Stimulated activated CD4-positive, alpha-beta T cell treated with anti-CD3 and anti-CD28 coated beads, TNF-alpha, amount 100 ng/mL, for 48 hours (primary cell): ENCODE measurements at regions not wholly inside any gene's neighbourhood (a gene's known extent, or its start where the extent isn't known, plus 50 kb on each side); places are given as distances from the start of the nearest gene placed in this dataset.

ENCODE experiments used
- DNase-seq, 3 donors: peaks; one replicate each; pipeline ENCODE4 v3.0.0-alpha.2; 2020; ENCODE audit warnings: low read depth in 3 of 3

- DNase-seq = no peak
These were observed 258.9 kb upstream of the TLE4 start for GRCh38 chr9:79312686-79313421.

DNA sequence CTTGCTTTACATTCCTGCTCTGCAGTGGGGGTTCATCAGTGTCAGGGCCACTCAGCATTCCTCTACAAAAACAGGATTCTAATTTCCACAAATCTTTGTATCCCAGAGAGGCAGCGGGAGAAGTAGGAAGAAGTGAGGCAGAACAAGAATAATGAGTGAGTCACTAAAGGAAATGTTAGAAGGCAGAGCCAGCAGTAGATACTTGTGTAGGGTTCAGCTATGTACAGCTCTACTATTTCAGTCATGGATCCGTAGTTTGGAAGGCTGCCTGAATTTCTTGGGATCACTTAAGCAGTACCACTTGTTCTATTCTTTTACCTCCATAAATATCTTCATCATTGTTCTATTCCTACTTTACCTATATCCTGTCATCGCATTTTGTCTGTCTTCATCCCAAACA, 246.3 kb upstream of the TLE4 start:
- DNase-seq = no peak

DNA sequence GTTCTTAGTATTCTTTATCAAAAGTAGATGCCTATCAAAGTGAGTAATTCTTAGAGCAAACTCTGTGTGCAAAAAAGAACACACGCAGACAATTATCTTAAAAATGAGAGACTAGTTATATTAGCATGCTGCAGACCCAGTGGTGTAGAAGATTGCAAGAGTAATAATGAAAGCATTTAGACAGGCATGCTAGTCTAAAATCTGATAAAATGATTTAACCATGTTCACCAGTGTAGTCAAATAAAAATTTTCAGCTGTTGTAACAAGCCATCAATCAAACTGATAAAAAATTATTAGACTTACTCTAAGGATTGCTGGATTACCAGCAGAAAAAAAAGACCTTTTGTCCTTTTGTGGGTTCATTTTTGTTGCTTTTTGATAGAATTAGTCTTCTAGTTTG, 241.9 kb upstream of the TLE4 start:
- DNase-seq = no peak

GRCh38 chr9:79334001-79334400, 237.8 kb upstream of the TLE4 start:
- DNase-seq = no peak

DNA sequence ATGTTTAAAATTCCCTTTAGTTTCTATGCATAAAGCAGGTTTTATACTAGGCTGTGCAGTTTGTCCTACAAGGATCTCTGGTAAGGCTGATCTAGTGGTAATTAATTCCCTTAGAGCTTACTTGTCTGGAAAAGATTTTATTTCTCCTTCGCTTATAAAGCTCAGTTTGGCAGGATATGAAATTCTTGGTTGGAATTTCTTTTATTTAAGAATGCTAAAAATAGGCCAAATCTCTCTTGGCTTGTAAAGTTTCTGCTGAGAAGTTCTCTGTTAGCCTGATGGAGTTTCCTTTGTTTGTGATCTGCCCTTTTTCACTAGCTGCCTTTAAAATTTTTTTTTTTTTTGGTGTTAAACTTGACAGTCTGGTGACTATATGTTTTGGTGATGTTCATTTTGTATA, 237.1 kb upstream of the TLE4 start:
- no peak for DNase-seq

GRCh38 chr9:79335987-79336386, 235.8 kb upstream of the TLE4 start:
- no peak for DNase-seq

GRCh38 chr9:79341561-79341960, 230.2 kb upstream of the TLE4 start:
- no peak for DNase-seq

DNA sequence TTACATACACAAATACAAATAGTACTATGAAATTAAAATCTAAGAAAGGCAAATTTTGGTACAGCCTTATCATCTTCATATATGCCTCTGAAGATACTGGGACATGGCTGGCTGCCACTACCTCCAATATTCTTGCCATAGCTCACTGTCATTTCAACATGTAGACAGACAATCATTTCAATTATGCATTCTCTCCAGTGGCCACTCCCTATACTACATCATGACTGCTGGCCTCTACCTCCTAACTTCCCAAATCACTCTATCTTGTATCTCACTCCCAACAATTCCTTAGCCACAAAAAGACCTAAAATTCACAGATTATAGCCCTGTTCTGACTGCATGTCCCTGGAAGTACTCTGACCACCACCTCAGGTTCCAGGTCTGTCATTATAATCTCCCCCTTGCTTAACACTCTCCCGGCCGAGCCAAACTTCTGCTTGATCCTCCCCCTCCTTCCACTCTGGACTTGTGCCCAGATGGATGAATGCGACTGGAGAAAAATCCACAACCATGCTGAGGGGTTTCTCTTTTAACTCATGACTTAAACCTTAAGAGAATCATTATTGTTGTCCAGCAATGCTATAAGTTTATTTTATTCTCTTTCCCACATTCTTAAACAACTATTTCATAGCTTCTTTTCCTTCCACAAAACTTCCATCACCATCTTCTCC, 225.3 kb upstream of the TLE4 start:
- DNase-seq = no peak

DNA sequence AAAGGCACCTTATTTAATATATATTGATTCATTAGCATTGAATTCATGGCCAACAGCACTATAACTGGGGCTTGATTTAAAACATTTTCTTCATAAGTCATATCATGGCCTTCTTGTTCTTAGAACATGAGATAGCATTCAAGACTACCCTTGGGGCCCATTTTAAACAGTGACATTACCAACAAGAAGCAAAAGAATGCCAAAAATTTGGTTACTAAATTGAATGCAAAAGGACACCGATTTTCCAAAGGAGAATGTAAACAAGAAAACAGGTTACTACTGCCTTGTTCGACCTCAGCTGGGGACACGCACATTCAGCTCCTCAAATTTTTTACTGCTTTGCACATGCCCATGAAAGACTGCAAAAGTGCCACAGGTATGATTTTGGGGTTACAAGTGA, 219.4 kb upstream of the TLE4 start:
- no peak for DNase-seq

DNA sequence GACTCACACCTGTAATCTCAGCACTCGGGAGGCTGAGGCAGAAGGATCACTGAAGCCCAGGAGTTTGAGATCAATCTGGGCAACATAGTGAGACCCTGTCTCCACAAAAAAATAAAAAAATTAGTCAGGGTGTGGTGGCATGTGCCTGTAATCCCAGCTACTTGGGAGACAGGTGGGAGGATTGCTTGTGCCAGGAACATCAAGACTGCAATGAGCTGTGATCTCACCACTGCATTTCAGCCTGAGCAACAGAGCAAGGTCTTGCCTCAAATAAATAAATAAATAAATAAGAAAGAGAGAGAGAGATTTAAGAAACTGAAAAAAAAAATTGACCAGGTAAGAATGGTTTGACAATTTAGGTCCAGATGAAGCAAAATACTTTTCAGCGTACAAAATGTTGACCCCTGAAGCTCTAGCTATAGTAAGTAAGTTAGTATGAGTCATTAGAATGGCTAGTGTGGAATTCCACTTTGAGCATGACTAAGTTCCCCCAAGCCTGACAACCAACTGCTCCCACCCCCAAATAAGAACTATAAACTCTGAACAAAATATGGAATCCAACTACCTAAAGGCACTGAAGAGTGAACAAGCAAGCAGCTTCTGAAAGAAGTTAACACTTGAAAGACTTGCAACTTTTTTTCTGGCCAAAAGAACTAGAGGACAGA, 217.8 kb upstream of the TLE4 start:
- DNase-seq = no peak

DNA sequence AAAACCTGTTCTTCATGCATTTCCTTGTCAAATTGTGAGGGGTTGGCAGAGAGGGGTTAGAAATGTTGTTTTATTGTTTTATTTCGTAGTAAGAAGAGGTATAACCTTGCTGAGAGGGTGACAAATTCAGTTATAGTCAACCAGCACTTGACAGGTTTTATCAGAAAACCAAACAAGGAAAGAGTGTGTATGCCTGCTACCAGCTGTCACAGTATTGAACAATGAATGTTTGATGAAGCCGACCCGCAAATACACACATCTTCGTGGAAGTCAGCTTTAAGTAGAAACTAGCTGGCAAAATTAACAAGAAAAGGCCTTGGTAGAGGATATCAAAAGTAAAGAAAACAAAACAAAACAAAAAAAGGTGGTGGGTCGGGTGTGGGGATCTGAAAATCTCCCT, 214.6 kb upstream of the TLE4 start:
- DNase-seq = no peak

GRCh38 chr9:79357616-79358015, 214.1 kb upstream of the TLE4 start:
- DNase-seq = no peak

DNA sequence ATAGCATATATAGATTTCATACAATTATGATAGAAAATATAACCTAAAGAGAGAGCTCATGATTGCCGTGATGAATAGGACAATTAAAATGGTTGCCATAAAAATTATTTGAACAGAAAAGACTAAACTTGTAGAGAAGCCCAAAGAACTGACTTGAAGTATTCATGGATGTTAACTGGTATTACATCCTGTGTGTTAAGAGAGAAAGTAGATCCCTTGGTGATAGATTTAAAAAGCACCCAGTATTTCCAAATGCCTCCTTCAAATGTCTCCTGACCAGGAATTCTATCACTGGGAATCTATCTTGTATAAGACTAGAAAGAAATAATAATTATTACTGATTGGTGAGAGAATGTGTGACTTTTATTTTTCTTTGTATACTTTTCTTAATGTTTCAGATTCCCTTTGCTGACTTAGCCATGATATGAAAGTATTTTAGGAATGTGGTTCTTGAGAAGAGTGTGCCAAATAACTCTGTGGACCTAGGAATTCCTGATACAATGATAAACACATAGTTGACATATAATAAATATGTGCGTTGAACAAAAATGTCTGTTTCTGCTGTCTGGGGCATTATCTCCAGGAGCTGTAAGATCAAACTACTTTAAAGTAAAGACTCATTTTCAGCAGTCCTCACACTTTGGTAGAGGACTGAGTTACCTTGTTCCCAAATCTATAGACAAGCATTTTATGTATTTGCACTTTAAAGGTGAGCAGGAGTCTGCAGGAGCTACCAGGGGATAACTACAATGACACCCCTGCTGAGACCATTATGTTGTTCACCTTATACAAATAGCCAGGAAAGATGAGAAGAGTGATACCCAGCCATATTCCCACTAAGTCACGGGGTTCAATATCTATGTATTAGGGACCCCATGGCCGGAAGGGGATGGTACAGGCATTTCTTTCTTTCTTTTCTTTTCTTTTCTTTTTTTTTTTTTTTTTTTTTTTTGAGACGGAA, 211.1 kb upstream of the TLE4 start:
- DNase-seq = no peak

GRCh38 chr9:79362100-79363081, 209.4 kb upstream of the TLE4 start:
- DNase-seq = no peak

DNA sequence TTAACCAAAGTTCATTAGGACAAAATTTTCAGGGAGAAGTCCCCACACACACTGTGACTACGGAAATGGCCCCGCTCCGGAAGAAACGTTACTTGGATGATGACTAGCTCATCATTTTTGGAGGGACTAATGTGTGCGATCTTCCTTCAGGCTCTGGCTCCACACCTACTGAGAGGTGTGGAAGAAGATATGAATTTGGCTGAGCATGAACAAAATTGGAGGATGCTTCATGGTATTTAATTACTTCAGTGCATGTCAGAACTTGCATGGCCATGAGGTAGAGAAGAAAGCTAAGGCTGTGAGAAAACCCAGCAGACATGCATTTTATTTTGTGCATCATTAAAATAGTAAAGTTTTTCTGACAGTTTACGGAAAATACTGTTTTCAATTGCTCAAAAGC, 202.1 kb upstream of the TLE4 start:
- no peak for DNase-seq

- no peak for DNase-seq
These were observed 200.5 kb upstream of the TLE4 start for GRCh38 chr9:79371301-79371700.

- no peak for DNase-seq
These were observed 199.7 kb upstream of the TLE4 start for GRCh38 chr9:79371948-79372555.

DNA sequence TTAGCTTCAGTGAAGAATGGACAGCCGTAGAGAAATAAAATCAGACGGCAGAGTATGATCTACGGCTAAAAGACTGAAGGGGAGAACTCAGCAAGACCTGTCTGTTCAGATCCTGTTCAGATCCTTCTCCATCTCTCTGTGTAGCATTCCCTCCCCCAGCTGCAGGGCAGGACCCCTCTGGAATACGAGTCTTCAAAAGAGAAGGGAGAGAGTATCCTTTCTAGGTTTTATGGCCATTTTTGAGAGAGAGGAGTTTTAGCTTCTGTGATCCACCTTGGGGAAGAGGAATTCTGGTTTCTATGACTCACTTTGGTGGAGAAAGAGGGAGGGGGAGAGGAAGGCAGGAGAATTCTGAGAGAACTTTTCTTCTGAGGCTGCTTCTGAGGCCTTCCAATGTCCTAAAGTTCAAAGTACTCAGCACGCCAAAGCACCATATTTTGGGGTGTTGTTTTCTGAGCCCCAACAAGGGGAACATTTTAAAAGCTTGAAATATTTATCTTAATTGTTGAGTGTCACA, 194.4 kb upstream of the TLE4 start:
- no peak for DNase-seq

DNA sequence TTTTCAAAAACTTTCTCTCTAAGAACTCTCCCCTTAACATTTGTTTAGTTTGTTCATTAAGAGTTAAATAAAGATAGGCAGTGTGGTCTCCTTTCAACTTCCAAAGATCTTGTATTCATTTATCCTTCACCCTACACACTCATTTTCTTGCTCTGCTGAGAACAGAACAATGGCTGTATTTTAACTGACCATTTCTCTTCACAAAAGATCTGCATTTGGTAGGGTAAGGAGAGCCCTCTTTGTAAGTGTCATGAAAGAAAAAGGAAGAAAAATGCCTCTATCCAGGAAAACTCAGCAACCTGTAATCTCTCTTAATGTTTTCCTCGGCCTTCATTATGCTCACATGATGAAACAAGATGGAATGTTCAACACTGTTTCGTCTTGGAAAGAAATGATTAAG, 193.7 kb upstream of the TLE4 start:
- DNase-seq = no peak

GRCh38 chr9:79382044-79382443, 189.7 kb upstream of the TLE4 start:
- DNase-seq = no peak
